ENCODE measurements at regions not wholly inside any gene's neighbourhood (a gene's known extent, or its start where the extent isn't known, plus 50 kb on each side); places are given as distances from the start of the nearest gene placed in this dataset.

GRCh38 chr2:192579965-192580700 is 385.4 kb upstream of the TMEFF2 start:
- Mint-ChIP-seq H3K4me1 (no peaks in the 10 kb centered on the region), H3K4me3 (no peak overlapping the region), H3K36me3 (no peaks in the 10 kb centered on the region), H3K27me3 (no peaks in the 10 kb centered on the region), H3K9me3 (peaks cover 0 to 4% (median 2%) of the 10 kb centered on the region in 5 donors), H3K27ac (no peak overlapping the region)
- Histone ChIP-seq H3K36me3 (ENCODE audit: insufficient read depth, low read length) (no peaks in the 10 kb centered on the region), H3K4me3 (ENCODE audit: low read length) (no peak overlapping the region), H3K27me3 (ENCODE audit: insufficient read depth, low read length, poor library complexity, severe bottlenecking) (no peaks in the 10 kb centered on the region), H3K27ac (ENCODE audit: low read depth, low read length) (no peak overlapping the region), H3K9me3 (ENCODE audit: low read length) (no peaks in the 10 kb centered on the region), H3K4me1 (ENCODE audit: insufficient read depth, low read length) (no peaks in the 10 kb centered on the region)
- DNase-seq: no peak
- ChIA-PET POLR2A (no interaction called here), CTCF (no interaction called here)

GRCh38 chr2:192578780-192579179 is 384.0 kb upstream of the TMEFF2 start:
- no peaks in the 10 kb centered on the region for H3K4me1 ChIP-seq (ENCODE audit: insufficient read depth, low read length)
- H3K27me3 ChIP-seq (ENCODE audit: insufficient read depth, low read length, poor library complexity, severe bottlenecking): no peaks in the 10 kb centered on the region
- Mint-ChIP-seq H3K36me3 (no peaks in the 10 kb centered on the region), H3K4me3 (no peak overlapping the region), H3K27me3 (no peaks in the 10 kb centered on the region), H3K4me1 (no peaks in the 10 kb centered on the region), H3K27ac (no peak overlapping the region), H3K9me3 (peaks cover under 1 to 6% (median 2%) of the 10 kb centered on the region in 5 donors)
- ChIA-PET CTCF (no interaction called here), POLR2A (no interaction called here)
- H3K9me3 ChIP-seq (ENCODE audit: low read length): no peaks in the 10 kb centered on the region
- H3K27ac ChIP-seq (ENCODE audit: low read depth, low read length): no peak overlapping the region
- no peak overlapping the region for H3K4me3 ChIP-seq (ENCODE audit: low read length)
- H3K36me3 ChIP-seq (ENCODE audit: insufficient read depth, low read length): no peaks in the 10 kb centered on the region
- no peak for DNase-seq

GRCh38 chr2:192577706-192578105 is 383.0 kb upstream of the TMEFF2 start:
- no peaks in the 10 kb centered on the region for H3K27me3 ChIP-seq (ENCODE audit: insufficient read depth, low read length, poor library complexity, severe bottlenecking)
- Mint-ChIP-seq H3K4me3 (no peak overlapping the region), H3K9me3 (peaks cover 0 to 9% (median 2%) of the 10 kb centered on the region in 5 donors), H3K36me3 (no peaks in the 10 kb centered on the region), H3K4me1 (no peaks in the 10 kb centered on the region), H3K27ac (no peak overlapping the region), H3K27me3 (no peaks in the 10 kb centered on the region)
- DNase-seq: no peak
- no peak overlapping the region for H3K4me3 ChIP-seq (ENCODE audit: low read length)
- H3K36me3 ChIP-seq (ENCODE audit: insufficient read depth, low read length): no peaks in the 10 kb centered on the region
- H3K27ac ChIP-seq (ENCODE audit: low read depth, low read length): no peak overlapping the region
- no peaks in the 10 kb centered on the region for H3K4me1 ChIP-seq (ENCODE audit: insufficient read depth, low read length)
- ChIA-PET CTCF (no interaction called here), POLR2A (no interaction called here)
- H3K9me3 ChIP-seq (ENCODE audit: low read length): no peaks in the 10 kb centered on the region

GRCh38 chr2:192574552-192574951 is 379.8 kb upstream of the TMEFF2 start:
- Mint-ChIP-seq H3K9me3 (peaks cover 0 to 9% (median 2%) of the 10 kb centered on the region in 5 donors), H3K4me3 (no peak overlapping the region), H3K36me3 (no peaks in the 10 kb centered on the region), H3K4me1 (no peaks in the 10 kb centered on the region), H3K27ac (no peak overlapping the region), H3K27me3 (no peaks in the 10 kb centered on the region)
- no peaks in the 10 kb centered on the region for H3K36me3 ChIP-seq (ENCODE audit: insufficient read depth, low read length)
- no peaks in the 10 kb centered on the region for H3K9me3 ChIP-seq (ENCODE audit: low read length)
- POLR2A ChIA-PET: no interaction called here
- no peak for DNase-seq
- no peaks in the 10 kb centered on the region for H3K4me1 ChIP-seq (ENCODE audit: insufficient read depth, low read length)
- CTCF ChIA-PET: no interaction called here
- no peak overlapping the region for H3K27ac ChIP-seq (ENCODE audit: low read depth, low read length)
- no peaks in the 10 kb centered on the region for H3K27me3 ChIP-seq (ENCODE audit: insufficient read depth, low read length, poor library complexity, severe bottlenecking)
- H3K4me3 ChIP-seq (ENCODE audit: low read length): no peak overlapping the region

- Mint-ChIP-seq H3K4me1 (no peaks in the 10 kb centered on the region), H3K27ac (no peak overlapping the region), H3K9me3 (peaks cover 0 to 9% (median 2%) of the 10 kb centered on the region in 5 donors), H3K4me3 (no peak overlapping the region), H3K27me3 (no peaks in the 10 kb centered on the region), H3K36me3 (no peaks in the 10 kb centered on the region)
- Histone ChIP-seq H3K9me3 (ENCODE audit: low read length) (no peaks in the 10 kb centered on the region), H3K27me3 (ENCODE audit: insufficient read depth, low read length, poor library complexity, severe bottlenecking) (no peaks in the 10 kb centered on the region), H3K4me1 (ENCODE audit: insufficient read depth, low read length) (no peaks in the 10 kb centered on the region), H3K36me3 (ENCODE audit: insufficient read depth, low read length) (no peaks in the 10 kb centered on the region), H3K4me3 (ENCODE audit: low read length) (no peak overlapping the region), H3K27ac (ENCODE audit: low read depth, low read length) (no peak overlapping the region)
- DNase-seq: no peak
- CTCF ChIA-PET: no interaction called here
- POLR2A ChIA-PET: no interaction called here
These were observed 376.9 kb upstream of the TMEFF2 start for GRCh38 chr2:192571636-192572035.

GRCh38 chr2:192570788-192571187 is 376.1 kb upstream of the TMEFF2 start:
- Mint-ChIP-seq H3K4me3 (no peak overlapping the region), H3K36me3 (no peaks in the 10 kb centered on the region), H3K27me3 (no peaks in the 10 kb centered on the region), H3K9me3 (peaks cover 0 to 7% (median 2%) of the 10 kb centered on the region in 5 donors), H3K27ac (no peak overlapping the region), H3K4me1 (no peaks in the 10 kb centered on the region)
- ChIA-PET CTCF (no interaction called here), POLR2A (no interaction called here)
- no peaks in the 10 kb centered on the region for H3K36me3 ChIP-seq (ENCODE audit: insufficient read depth, low read length)
- no peaks in the 10 kb centered on the region for H3K27me3 ChIP-seq (ENCODE audit: insufficient read depth, low read length, poor library complexity, severe bottlenecking)
- no peak overlapping the region for H3K4me3 ChIP-seq (ENCODE audit: low read length)
- no peaks in the 10 kb centered on the region for H3K4me1 ChIP-seq (ENCODE audit: insufficient read depth, low read length)
- H3K9me3 ChIP-seq (ENCODE audit: low read length): no peaks in the 10 kb centered on the region
- no peak for DNase-seq
- no peak overlapping the region for H3K27ac ChIP-seq (ENCODE audit: low read depth, low read length)

- Mint-ChIP-seq H3K36me3 (no peaks in the 10 kb centered on the region), H3K4me1 (no peaks in the 10 kb centered on the region), H3K9me3 (no peaks in the 10 kb centered on the region), H3K27ac (no peak overlapping the region), H3K4me3 (no peak overlapping the region), H3K27me3 (no peaks in the 10 kb centered on the region)
- H3K27ac ChIP-seq (ENCODE audit: low read depth, low read length): no peak overlapping the region
- CTCF ChIA-PET: no interaction called here
- H3K9me3 ChIP-seq (ENCODE audit: low read length): no peaks in the 10 kb centered on the region
- no peaks in the 10 kb centered on the region for H3K27me3 ChIP-seq (ENCODE audit: insufficient read depth, low read length, poor library complexity, severe bottlenecking)
- POLR2A ChIA-PET: no interaction called here
- no peak overlapping the region for H3K4me3 ChIP-seq (ENCODE audit: low read length)
- H3K36me3 ChIP-seq (ENCODE audit: insufficient read depth, low read length): no peaks in the 10 kb centered on the region
- DNase-seq: no peak
- H3K4me1 ChIP-seq (ENCODE audit: insufficient read depth, low read length): no peaks in the 10 kb centered on the region
These were observed 372.1 kb upstream of the TMEFF2 start for GRCh38 chr2:192566863-192567262.

GRCh38 chr2:192560326-192560725 is 365.6 kb upstream of the TMEFF2 start:
- CTCF ChIA-PET: no interaction called here
- H3K9me3 ChIP-seq (ENCODE audit: low read length): no peaks in the 10 kb centered on the region
- no peaks in the 10 kb centered on the region for H3K27me3 ChIP-seq (ENCODE audit: insufficient read depth, low read length, poor library complexity, severe bottlenecking)
- Mint-ChIP-seq H3K9me3 (peaks cover 0 to 3% (median 0%) of the 10 kb centered on the region in 5 donors), H3K36me3 (no peaks in the 10 kb centered on the region), H3K4me1 (no peaks in the 10 kb centered on the region), H3K27me3 (no peaks in the 10 kb centered on the region), H3K27ac (no peak overlapping the region), H3K4me3 (no peak overlapping the region)
- H3K27ac ChIP-seq (ENCODE audit: low read depth, low read length): no peak overlapping the region
- H3K4me1 ChIP-seq (ENCODE audit: insufficient read depth, low read length): no peaks in the 10 kb centered on the region
- no peak for DNase-seq
- no peak overlapping the region for H3K4me3 ChIP-seq (ENCODE audit: low read length)
- POLR2A ChIA-PET: no interaction called here
- no peaks in the 10 kb centered on the region for H3K36me3 ChIP-seq (ENCODE audit: insufficient read depth, low read length)

GRCh38 chr2:192559587-192559986 is 364.9 kb upstream of the TMEFF2 start:
- H3K4me1 Mint-ChIP-seq: no peaks in the 10 kb centered on the region

More at GRCh38 chr2:192559587-192559986, 364.9 kb upstream of the TMEFF2 start:
- no peaks in the 10 kb centered on the region for H3K9me3 ChIP-seq (ENCODE audit: low read length)
- H3K4me1 ChIP-seq (ENCODE audit: insufficient read depth, low read length): no peaks in the 10 kb centered on the region
- H3K27ac ChIP-seq (ENCODE audit: low read depth, low read length): no peak overlapping the region
- POLR2A ChIA-PET: no interaction called here
- Mint-ChIP-seq H3K36me3 (no peaks in the 10 kb centered on the region), H3K27me3 (no peaks in the 10 kb centered on the region), H3K9me3 (peaks cover 0 to 3% (median 0%) of the 10 kb centered on the region in 5 donors), H3K4me3 (no peak overlapping the region), H3K27ac (no peak overlapping the region)
- no peaks in the 10 kb centered on the region for H3K27me3 ChIP-seq (ENCODE audit: insufficient read depth, low read length, poor library complexity, severe bottlenecking)
- no peak overlapping the region for H3K4me3 ChIP-seq (ENCODE audit: low read length)
- H3K36me3 ChIP-seq (ENCODE audit: insufficient read depth, low read length): no peaks in the 10 kb centered on the region
- no peak for DNase-seq
- CTCF ChIA-PET: no interaction called here
